ENCODE measurements at regions not wholly inside any gene's neighbourhood (a gene's known extent, or its start where the extent isn't known, plus 50 kb on each side); places are given as distances from the start of the nearest gene placed in this dataset.

GRCh38 chr15:38868326-38869114, 303.9 kb upstream of the RASGRP1 start:
- intact Hi-C loops (cut with DNase I) = no loop called here
- H3K4me1 ChIP-seq = no peaks in the 10 kb centered on the region
- no peaks in the 10 kb centered on the region for H3K9me3 ChIP-seq
- no peaks in the 10 kb centered on the region for H3K27me3 ChIP-seq
- TF ChIP-seq CTCF (IDR thresholded peaks at IDR 0.05) (no peak), POLR2A (IDR thresholded peaks at IDR 0.05) (no peak), POLR2AphosphoS5 (IDR thresholded peaks at IDR 0.05; ENCODE audit: insufficient read depth in 1 of 2, low read depth in 1 of 2) (no peak)
- H3K27ac ChIP-seq = no peak overlapping the region
- no peak for DNase-seq (ENCODE audit: extremely low spot score in 2 of 2)
- H3K36me3 ChIP-seq = no peaks in the 10 kb centered on the region
- no peak overlapping the region for H3K4me3 ChIP-seq

- no peak overlapping the region for H3K4me3 ChIP-seq
- intact Hi-C loops (cut with DNase I) = no loop called here
- no peaks in the 10 kb centered on the region for H3K4me1 ChIP-seq
- H3K9me3 ChIP-seq = no peaks in the 10 kb centered on the region
- DNase-seq (ENCODE audit: extremely low spot score in 2 of 2) = no peak
- H3K27me3 ChIP-seq = no peaks in the 10 kb centered on the region
- TF ChIP-seq CTCF (IDR thresholded peaks at IDR 0.05) (no peak), POLR2A (IDR thresholded peaks at IDR 0.05) (no peak), POLR2AphosphoS5 (IDR thresholded peaks at IDR 0.05; ENCODE audit: insufficient read depth in 1 of 2, low read depth in 1 of 2) (no peak)
- H3K36me3 ChIP-seq = no peaks in the 10 kb centered on the region
- H3K27ac ChIP-seq = no peak overlapping the region
Observed at GRCh38 chr15:38871638-38872037, 307.0 kb upstream of the RASGRP1 start.

GRCh38 chr15:38872732-38873131, 308.1 kb upstream of the RASGRP1 start:
- TF ChIP-seq POLR2AphosphoS5 (IDR thresholded peaks at IDR 0.05; ENCODE audit: insufficient read depth in 1 of 2, low read depth in 1 of 2) = no peak
- no peak for TF ChIP-seq CTCF (IDR thresholded peaks at IDR 0.05)
- no peak for TF ChIP-seq POLR2A (IDR thresholded peaks at IDR 0.05)
- intact Hi-C loops (cut with DNase I) = no loop called here
- H3K9me3 ChIP-seq = no peaks in the 10 kb centered on the region
- H3K4me1 ChIP-seq = no peaks in the 10 kb centered on the region
- H3K27ac ChIP-seq = no peak overlapping the region
- no peaks in the 10 kb centered on the region for H3K27me3 ChIP-seq
- DNase-seq (ENCODE audit: extremely low spot score in 2 of 2) = no peak
- H3K4me3 ChIP-seq = no peak overlapping the region
- H3K36me3 ChIP-seq = no peaks in the 10 kb centered on the region

- Histone ChIP-seq H3K27me3 (no peaks in the 10 kb centered on the region), H3K4me3 (no peak overlapping the region), H3K4me1 (no peaks in the 10 kb centered on the region), H3K9me3 (no peaks in the 10 kb centered on the region), H3K27ac (no peak overlapping the region), H3K36me3 (no peaks in the 10 kb centered on the region)
- no peak for TF ChIP-seq CTCF (IDR thresholded peaks at IDR 0.05)
- no peak for TF ChIP-seq POLR2A (IDR thresholded peaks at IDR 0.05)
- TF ChIP-seq POLR2AphosphoS5 (IDR thresholded peaks at IDR 0.05; ENCODE audit: insufficient read depth in 1 of 2, low read depth in 1 of 2) = no peak
- DNase-seq (ENCODE audit: extremely low spot score in 2 of 2) = no peak
- intact Hi-C loops (cut with DNase I) = no loop called here
Observed at GRCh38 chr15:38873158-38873557, 308.5 kb upstream of the RASGRP1 start.

GRCh38 chr15:38874464-38874863, 309.9 kb upstream of the RASGRP1 start:
- TF ChIP-seq CTCF (IDR thresholded peaks at IDR 0.05) = no peak
- TF ChIP-seq POLR2A (IDR thresholded peaks at IDR 0.05) = no peak
- no peaks in the 10 kb centered on the region for H3K9me3 ChIP-seq
- H3K27ac ChIP-seq = no peak overlapping the region
- H3K27me3 ChIP-seq = no peaks in the 10 kb centered on the region
- H3K4me1 ChIP-seq = no peaks in the 10 kb centered on the region
- no peak overlapping the region for H3K4me3 ChIP-seq
- intact Hi-C loops (cut with DNase I) = no loop called here
- DNase-seq (ENCODE audit: extremely low spot score in 2 of 2) = no peak
- H3K36me3 ChIP-seq = no peaks in the 10 kb centered on the region

All from vagina (tissue), 2 donors.